Astrocyte of the hippocampus (primary cell): ENCODE measurements at regions not wholly inside any gene's neighbourhood (a gene's known extent, or its start where the extent isn't known, plus 50 kb on each side); places are given as distances from the start of the nearest gene placed in this dataset.
"Not testable (repeated sequence)": the region's sequence is repeated elsewhere in the genome, so short reads cannot be mapped to it uniquely, and the experiment has no call there.

Experiments used
- DNase-seq: peaks from one replicate; pipeline ENCODE4 v3.0.0; 2011; ENCODE audit warnings: low read depth, low spot score

- no peak for DNase-seq
These were observed 100.9 kb downstream of the USP22 start for GRCh38 chr17:20941872-20942271.

- no peak for DNase-seq
These were observed 98.6 kb downstream of the USP22 start for GRCh38 chr17:20944014-20944865.

DNA sequence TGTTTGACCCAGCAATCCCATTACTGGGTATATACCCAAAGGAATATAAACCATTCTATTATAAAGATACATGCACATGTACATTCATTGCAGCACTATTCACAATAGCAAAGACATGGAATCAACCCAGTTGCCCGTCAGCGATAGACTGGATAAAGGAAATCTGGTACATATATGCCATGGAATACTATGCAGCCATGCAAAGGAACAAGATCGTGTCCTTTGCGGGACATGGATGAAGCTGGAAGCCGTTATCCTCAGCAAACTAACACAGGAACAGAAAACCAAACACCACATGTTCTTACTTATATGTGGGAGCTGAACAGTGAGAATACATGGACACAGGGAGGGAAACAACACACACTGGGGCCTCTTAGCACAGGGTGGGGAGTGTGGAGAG lies 95.1 kb downstream of the USP22 start:
- DNase-seq: not testable (repeated sequence)

DNA sequence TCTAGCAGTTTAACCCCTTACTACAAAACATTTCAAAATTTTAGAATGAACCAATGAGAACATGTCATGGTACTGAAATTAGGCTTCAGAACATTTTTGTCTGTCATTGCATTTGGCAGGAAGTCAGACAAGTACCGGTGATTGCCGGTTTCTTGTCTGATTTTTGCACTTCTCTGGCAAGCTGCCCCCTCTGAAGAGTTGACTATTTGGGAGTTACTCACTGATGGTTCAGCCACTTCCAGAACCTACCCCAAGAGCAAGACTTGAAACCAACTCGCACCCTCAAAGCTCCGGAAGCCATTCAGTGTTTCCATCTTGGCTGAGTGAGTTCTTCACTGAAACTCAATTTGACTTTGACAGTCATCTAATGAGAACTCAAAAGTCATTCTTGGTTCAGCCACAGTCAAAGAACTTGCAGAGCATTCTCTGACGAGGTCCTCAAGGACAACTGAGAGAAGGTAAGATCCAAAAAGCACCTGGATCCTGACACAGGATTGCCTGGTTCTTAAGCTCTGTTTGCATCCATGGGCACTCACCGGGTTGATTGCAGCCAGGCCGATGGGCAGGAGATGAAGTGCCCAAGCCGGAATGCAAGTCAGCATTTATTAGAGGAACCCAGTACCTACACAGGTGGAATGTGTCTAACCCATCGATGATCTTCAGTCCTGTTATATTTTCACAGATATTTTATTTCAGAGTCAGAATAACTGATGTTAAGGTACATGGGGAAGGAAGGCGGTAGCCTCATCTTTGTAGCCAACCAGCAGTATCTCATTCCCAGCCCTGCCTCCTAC lies 93.6 kb downstream of the USP22 start:
- DNase-seq: no peak
